Stimulated activated naive CD8-positive, alpha-beta T cell treated with anti-CD3 and anti-CD28 coated beads, Interleukin-15, amount 100 ng/mL, for 72 hours (primary cell): ENCODE measurements at regions not wholly inside any gene's neighbourhood (a gene's known extent, or its start where the extent isn't known, plus 50 kb on each side); places are given as distances from the start of the nearest gene placed in this dataset.

Source experiments
- ATAC-seq: fragments of 150-1000 bp; cut with Tn5 transposase; 2 replicates; pipeline ENCODE4 v1.10.0; 2021; ENCODE audit warnings: mild to moderate bottlenecking, moderate library complexity
- DNase-seq, 2 donors: peaks; one replicate each; pipeline ENCODE4 v3.0.0; 2021 to 2022
- H3K27ac Mint-ChIP-seq, 2 donors: one replicate each; pipeline ENCODE4 v1.8.0; 2022; ENCODE audit warnings: mild to moderate bottlenecking in 2 of 2, mixed read lengths in 2 of 2, moderate library complexity in 2 of 2
- H3K27me3 Mint-ChIP-seq: one replicate; pipeline ENCODE4 v1.8.0; 2022; ENCODE audit warnings: mixed read lengths
- H3K4me1 Mint-ChIP-seq: one replicate; pipeline ENCODE4 v1.8.0; 2022; ENCODE audit warnings: mild to moderate bottlenecking, mixed read lengths
- H3K4me3 Mint-ChIP-seq, 2 donors: one replicate each; pipeline ENCODE4 v1.8.0; 2022; ENCODE audit warnings: mild to moderate bottlenecking in 2 of 2, mixed read lengths in 2 of 2, moderate library complexity in 1 of 2
- H3K9me3 Mint-ChIP-seq, 2 donors: one replicate each; pipeline ENCODE4 v1.8.0; 2022; ENCODE audit warnings: mixed read lengths in 2 of 2

DNA sequence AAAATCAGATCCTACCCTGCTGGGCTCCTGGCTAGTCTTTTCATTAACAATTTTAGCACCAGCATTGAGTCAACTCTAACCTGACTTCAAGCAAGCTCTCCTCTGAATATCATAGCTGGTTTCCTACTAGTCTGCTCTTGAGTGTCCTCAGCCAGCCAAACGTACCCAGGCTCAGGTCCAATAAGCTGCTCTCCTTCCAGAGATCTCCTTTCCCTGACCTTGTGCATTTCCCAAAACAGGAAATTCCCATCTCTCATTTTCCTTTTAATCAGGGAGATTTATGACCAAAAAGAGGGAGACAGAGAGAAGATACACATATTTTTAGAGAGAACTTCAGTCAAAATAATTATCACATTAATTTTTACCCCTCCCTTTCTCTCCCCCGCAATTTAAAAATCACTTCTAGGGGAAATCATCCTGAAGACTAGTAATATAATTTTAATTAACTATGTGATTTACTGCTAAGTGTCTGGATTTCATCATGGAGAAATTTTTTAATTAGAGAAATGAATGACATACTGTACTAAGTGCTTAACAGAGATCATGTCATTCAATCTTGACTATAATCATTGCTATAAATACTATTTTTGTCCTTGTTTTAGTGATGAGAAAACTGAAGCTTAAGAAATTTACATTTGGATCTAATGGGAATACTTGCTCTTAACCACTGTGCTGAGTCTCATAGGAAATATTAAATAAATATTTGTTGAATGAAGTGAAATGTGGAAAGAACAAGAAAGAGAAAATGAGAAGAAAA is 421.7 kb upstream of the INTU start:
- no peaks in the 10 kb centered on the region for H3K4me1 Mint-ChIP-seq
- H3K9me3 Mint-ChIP-seq = peaks cover 0 to 23% of the 10 kb centered on the region in 2 donors
- H3K27me3 Mint-ChIP-seq = no peaks in the 10 kb centered on the region
- DNase-seq (no peak), ATAC-seq (no peak)
- no peak overlapping the region for H3K27ac Mint-ChIP-seq
- no peak overlapping the region for H3K4me3 Mint-ChIP-seq

DNA sequence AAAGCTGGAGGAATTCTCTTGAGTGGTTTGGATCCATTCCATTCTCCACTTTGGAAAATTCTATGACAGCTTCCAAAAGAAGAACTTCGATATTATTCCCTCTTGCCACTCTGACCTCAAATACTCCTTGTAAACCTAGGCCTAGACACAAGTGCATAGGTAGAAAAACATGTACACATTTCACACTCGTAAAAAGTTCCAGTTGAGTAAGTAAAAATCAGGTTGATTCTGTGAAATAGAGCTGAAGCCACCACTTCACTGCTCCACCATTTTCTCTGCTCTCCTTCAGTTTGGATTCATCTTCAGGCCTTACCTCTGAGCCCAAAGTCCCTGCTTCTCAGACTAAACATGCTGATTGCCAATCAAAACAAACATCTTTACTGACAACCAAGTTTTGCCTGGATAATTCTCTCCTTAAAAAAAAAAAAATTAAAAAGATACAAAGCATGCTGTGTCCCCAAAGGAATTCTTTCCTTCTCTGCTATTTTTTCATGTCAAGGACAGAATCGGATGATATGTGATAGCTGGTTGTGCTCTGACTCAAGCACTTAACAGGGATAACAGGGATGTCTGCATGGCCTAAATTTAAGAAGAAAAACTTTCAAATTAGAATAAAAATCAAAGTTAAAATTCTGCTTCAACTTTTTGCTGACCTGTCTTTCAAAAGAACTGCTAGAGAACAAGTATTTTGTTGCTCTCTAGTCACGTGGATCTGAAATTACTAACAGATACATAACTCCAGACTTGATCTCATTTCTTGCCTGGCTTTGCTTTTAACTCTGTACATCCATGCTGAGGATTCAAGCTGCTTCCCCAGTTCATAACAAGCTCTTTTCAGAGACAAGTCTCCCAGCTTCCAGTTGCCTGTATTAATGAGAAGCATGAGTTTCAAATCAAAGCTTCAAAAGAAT is 420.9 kb upstream of the INTU start:
- H3K27me3 Mint-ChIP-seq = no peaks in the 10 kb centered on the region
- DNase-seq = no peak
- no peak overlapping the region for H3K27ac Mint-ChIP-seq
- H3K4me1 Mint-ChIP-seq = no peaks in the 10 kb centered on the region
- H3K4me3 Mint-ChIP-seq = no peak overlapping the region
- ATAC-seq = no peak
- peaks cover 0 to 28% of the 10 kb centered on the region in 2 donors for H3K9me3 Mint-ChIP-seq

DNA sequence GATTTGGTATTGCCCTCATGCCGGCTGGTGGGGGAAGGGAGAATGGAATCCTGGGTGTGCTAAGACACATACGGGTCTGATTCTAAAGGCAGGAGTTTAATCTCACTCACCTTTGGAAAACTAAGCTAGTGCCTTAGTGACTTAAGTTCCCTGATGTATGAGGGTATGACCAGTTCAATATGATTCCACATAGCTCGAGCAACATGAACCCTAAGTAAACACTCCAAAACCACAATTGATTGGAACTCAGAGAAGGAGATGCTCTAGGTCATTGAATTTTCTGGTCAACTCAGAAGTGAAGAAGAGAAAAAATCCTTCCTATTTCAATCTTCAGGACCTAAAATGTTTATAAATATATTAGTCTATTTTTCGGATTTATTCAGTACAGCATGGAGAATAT is 420.1 kb upstream of the INTU start:
- Mint-ChIP-seq H3K9me3 (peaks cover 0 to 29% of the 10 kb centered on the region in 2 donors), H3K27ac (no peak overlapping the region), H3K27me3 (no peaks in the 10 kb centered on the region), H3K4me3 (no peak overlapping the region), H3K4me1 (no peaks in the 10 kb centered on the region)
- ATAC-seq (no peak), DNase-seq (no peak)

DNA sequence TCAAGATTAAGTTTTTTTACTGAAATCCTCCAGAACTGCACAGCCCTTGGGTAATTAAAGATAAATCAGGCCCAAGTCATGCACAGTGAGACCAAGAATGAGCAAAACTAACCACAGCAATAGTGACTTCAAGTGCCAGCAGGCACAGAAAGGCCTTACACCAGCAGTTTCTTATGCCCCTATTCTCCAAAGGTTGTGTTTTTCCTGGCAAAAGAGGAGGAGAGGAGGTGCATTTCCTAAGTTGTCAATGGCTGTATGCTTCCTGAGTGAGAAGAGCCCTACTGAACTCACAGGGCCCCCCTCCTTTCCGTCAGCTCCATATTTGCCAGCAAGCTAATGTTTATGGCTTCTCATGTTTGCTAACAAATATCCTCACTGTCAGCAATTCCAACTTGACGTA is 418.7 kb upstream of the INTU start:
- Mint-ChIP-seq H3K9me3 (peaks cover 0 to 26% of the 10 kb centered on the region in 2 donors), H3K4me1 (no peaks in the 10 kb centered on the region), H3K4me3 (no peak overlapping the region), H3K27me3 (no peaks in the 10 kb centered on the region), H3K27ac (no peak overlapping the region)
- no peak for DNase-seq
- ATAC-seq = no peak

DNA sequence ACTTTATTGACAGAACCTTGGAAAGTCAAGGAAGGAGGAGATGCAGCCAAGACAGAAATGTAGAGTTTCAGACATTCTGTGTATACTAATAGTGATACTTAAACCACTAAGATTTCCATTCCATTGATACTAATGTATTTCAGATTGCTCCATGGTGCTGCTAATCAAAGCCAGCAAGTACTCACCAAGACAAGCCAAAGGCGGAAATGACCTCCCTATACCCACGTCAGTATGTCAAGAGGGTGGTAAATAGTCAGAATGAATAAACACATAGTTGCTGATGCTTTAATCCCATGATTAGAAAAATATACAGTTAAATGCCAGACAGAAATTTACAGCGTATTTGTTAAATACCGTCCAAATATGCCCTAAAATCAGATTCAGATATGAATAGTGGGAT is 417.8 kb upstream of the INTU start:
- ATAC-seq = no peak
- Mint-ChIP-seq H3K27me3 (no peaks in the 10 kb centered on the region), H3K27ac (no peak overlapping the region), H3K4me3 (no peak overlapping the region), H3K4me1 (no peaks in the 10 kb centered on the region), H3K9me3 (peaks cover 0 to 22% of the 10 kb centered on the region in 2 donors)
- no peak for DNase-seq

DNA sequence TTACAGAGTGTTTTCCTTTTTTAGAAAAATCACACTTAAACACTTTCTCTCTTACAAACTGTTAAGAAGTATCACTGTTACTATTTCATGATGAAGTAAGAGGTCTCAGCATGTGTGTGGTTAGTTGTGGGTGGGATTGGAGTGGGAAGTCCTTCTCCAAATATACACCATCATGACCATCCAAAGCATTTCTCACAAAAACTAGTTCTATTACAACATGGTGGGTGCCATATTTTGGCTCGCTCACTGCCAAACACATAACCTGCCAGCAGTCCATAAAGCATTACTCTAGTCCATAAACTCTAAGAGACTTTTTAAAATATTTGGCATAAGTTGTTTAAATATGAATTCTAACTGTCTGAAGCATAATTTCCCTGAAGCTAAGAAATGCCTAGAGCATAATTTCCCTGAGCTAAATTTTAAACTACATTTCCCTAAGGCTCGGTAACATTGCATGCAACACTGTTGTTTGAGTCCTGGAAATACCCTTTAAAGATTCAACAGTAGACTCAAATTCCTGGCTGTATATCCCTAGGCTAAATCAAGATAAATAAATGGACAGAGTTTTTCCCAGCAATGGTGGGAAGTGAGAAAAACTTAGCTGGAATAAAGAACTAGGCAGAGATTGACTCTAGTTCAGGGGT is 415.0 kb upstream of the INTU start:
- no peaks in the 10 kb centered on the region for H3K4me1 Mint-ChIP-seq
- H3K4me3 Mint-ChIP-seq = no peak overlapping the region
- no peak for DNase-seq
- no peak overlapping the region for H3K27ac Mint-ChIP-seq
- H3K27me3 Mint-ChIP-seq = no peaks in the 10 kb centered on the region
- ATAC-seq = no peak
- H3K9me3 Mint-ChIP-seq = peaks cover 0 to 26% of the 10 kb centered on the region in 2 donors

DNA sequence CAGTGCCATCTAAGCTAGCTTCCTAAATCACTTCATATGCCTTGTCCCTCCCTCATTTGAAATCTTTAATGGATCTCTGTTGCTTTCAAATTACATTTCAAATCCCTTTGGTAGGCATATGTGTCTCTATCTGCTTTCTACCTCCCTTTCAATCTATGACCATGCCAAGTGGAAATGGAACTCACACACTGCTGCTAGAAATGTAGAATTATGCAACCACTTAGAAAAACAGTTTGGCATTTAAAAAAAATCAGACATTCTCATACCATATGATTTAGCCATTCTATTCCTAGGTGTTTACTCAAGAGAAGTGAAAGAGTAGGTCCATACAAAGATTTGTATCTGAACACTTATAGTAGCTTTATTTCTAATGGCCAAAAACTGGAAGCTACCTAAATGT is 413.5 kb upstream of the INTU start:
- no peak for ATAC-seq
- H3K4me1 Mint-ChIP-seq = no peaks in the 10 kb centered on the region
- H3K27me3 Mint-ChIP-seq = no peaks in the 10 kb centered on the region
- no peak overlapping the region for H3K27ac Mint-ChIP-seq
- H3K9me3 Mint-ChIP-seq = peaks cover 14 to 31% of the 10 kb centered on the region in 2 donors
- no peak for DNase-seq
- no peak overlapping the region for H3K4me3 Mint-ChIP-seq

DNA sequence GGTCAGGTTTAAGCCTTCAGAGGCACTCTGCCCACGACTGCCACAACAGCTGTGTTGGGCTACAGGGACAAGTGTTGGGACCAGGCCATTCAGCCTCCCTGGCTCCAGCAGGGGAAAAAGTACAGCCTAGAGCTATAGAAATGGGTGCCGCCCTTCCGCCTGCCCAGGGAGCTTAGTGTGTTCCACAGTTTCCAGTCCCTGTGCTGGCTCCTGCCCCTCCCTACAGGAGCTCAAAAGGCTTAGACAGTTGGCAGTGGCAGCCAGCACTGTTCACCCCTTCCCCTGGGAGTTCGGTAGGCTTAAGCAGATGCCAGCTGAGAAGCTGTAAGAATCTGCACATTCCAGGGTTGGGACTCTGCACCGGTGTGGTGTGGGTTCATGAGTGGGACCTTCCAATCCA is 408.2 kb upstream of the INTU start:
- DNase-seq (no peak), ATAC-seq (no peak)
- Mint-ChIP-seq H3K4me3 (no peak overlapping the region), H3K27ac (no peak overlapping the region), H3K4me1 (no peaks in the 10 kb centered on the region), H3K9me3 (peaks cover 21 to 23% of the 10 kb centered on the region in 2 donors), H3K27me3 (no peaks in the 10 kb centered on the region)

DNA sequence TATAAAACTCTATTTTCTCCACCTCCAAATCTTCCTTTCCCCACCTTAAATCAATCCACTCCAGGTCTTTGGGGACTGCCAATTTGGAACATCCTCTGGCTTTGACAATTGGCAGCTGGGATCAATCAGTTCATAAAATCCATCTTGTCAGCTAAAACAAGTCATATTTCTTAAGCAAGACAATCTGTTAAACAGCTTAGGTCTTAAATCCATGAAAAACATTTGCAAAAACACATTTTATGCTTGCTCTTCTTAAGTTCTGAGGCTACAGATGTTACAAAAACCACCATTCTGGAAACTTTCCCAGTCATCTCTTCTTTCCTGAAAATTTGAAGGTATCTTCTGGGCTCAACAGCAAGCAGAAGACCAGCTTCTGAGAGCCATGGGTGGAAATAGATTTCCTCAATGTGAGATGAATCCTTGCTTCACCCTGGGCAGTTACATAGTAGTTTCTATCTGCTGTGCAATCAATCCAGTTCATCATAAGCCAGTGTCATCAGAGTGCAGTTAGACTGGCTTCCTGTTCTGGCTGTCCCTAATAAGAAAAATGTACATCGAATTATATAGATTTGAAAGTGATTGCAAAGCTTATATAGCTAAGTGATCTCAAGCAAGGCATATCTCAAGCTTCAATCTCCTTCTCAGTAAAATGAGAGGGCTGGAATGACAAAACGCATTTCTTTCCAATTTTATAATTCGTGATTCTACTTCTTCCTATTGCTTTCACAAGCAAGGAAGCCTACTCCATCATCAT is 402.7 kb upstream of the INTU start:
- no peak overlapping the region for H3K27ac Mint-ChIP-seq
- H3K27me3 Mint-ChIP-seq = no peaks in the 10 kb centered on the region
- no peak overlapping the region for H3K4me3 Mint-ChIP-seq
- DNase-seq = no peak
- H3K4me1 Mint-ChIP-seq = no peaks in the 10 kb centered on the region
- peaks cover 4 to 12% of the 10 kb centered on the region in 2 donors for H3K9me3 Mint-ChIP-seq
- no peak for ATAC-seq

DNA sequence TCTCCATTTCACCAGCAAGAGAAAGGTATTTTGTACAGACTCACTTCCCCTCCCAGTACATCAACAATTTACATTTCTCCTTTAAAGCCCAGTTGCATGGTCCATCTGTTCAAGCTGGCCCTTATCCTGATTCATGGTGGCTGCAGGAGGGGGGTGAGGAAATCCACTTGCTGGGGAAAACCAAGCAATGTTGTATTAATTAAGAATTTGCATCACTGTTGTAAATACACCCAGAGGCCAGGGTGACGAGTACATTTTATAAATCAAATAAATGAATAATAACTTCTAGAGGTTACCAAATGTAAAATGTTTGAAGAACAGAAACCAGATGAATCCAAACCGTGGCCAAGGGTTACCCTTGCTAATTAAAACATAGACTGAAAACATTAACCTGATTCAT is 395.9 kb upstream of the INTU start:
- Mint-ChIP-seq H3K4me1 (no peaks in the 10 kb centered on the region), H3K9me3 (no peaks in the 10 kb centered on the region), H3K4me3 (no peak overlapping the region), H3K27me3 (no peaks in the 10 kb centered on the region), H3K27ac (no peak overlapping the region)
- DNase-seq (no peak), ATAC-seq (no peak)

DNA sequence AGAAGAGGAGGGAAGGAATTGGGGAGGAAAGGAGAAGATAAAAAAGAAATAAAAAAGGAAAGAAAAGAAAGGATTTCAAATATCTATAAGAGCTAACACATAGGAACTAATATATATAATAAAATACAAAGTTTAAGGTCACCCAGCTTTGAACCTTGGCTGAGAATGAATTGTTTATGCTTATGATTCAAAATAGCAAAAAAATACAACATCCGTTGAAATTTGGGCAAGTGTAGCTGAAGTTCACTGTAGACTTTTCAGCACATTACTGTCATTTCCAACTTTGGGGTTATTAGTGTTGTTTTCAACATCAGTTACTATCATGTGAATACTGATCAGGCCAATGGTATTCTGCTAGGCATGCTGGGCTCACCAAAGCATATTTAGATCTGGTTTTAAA is 395.2 kb upstream of the INTU start:
- no peak overlapping the region for H3K4me3 Mint-ChIP-seq
- DNase-seq = no peak

DNA sequence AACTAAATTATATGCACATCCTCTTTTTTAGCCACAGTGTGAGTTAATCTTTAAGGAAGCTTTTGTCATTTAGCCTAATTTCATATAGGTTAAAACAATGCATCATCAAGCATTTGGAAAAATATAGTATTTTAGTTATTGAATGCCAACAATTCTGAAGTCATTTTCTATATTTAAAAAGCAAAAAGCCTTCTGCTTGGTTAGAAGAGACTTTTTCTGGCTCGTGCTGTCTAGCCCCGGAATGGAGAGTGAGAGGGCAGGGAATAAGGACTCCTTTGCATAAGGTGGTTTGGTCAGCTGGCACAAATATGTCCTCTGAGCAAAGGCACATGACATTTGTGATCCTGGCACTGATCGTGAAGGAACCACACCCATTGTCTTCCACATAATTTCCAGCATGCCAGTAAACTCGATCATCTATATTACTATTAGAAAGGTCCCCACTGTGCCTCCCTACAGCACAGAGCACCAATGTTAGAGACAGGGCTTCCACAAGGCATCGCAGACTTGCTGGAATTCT is 393.7 kb upstream of the INTU start:
- no peak overlapping the region for H3K4me3 Mint-ChIP-seq
- ATAC-seq = no peak
- H3K9me3 Mint-ChIP-seq = no peaks in the 10 kb centered on the region

More for the DNA sequence above, 395.2 kb upstream of the INTU start:
- H3K4me1 Mint-ChIP-seq = no peaks in the 10 kb centered on the region
- H3K27me3 Mint-ChIP-seq = no peaks in the 10 kb centered on the region
- H3K9me3 Mint-ChIP-seq = no peaks in the 10 kb centered on the region
- H3K27ac Mint-ChIP-seq = peak overlapping the region in 1 of 2 donors; percentile 23
- ATAC-seq = no peak

DNA sequence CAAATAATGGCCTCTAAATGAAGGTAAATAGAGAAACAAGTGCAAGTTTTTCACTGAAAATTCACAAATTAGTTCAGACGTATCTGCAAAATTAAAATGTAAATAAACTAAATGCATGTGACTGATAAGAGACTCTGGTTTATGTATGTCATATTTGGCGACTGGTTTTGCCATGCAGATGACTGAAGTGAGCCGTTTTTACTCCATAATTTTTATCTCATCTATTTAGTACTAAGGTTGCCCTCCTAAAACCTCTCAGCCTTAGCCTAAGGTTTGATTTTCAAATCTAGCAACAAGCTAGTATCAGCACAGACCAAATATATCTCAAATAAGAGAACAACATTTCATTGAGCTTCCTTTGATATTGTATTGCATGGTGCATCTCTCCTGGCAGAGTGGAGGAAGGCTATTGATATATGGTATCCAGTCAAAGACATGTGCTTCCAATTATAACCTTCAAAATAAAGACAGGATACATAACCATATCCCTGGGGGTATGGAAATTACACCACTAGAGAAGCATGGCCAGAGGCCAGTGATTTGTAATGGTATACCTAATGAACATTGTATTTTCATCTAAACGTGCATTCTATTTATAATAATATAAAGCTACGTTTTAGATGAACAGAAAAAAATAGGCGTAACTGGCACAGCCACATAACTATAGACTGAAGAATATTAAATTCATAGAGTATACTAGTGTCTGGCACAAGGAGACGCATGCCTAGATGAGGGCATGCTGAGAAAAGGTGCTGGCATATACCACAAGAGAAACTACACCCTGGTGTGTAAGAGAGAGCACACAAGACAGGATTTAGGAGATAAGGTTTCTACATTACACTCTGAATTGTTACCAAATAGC is 392.6 kb upstream of the INTU start:
- no peaks in the 10 kb centered on the region for H3K9me3 Mint-ChIP-seq
- H3K27me3 Mint-ChIP-seq = no peaks in the 10 kb centered on the region
- DNase-seq = no peak
- no peaks in the 10 kb centered on the region for H3K4me1 Mint-ChIP-seq
- no peak for ATAC-seq
- no peak overlapping the region for H3K27ac Mint-ChIP-seq
- H3K4me3 Mint-ChIP-seq = no peak overlapping the region

More for the DNA sequence above, 393.7 kb upstream of the INTU start:
- Mint-ChIP-seq H3K27me3 (no peaks in the 10 kb centered on the region), H3K27ac (no peak overlapping the region), H3K4me1 (no peaks in the 10 kb centered on the region)
- no peak for DNase-seq

DNA sequence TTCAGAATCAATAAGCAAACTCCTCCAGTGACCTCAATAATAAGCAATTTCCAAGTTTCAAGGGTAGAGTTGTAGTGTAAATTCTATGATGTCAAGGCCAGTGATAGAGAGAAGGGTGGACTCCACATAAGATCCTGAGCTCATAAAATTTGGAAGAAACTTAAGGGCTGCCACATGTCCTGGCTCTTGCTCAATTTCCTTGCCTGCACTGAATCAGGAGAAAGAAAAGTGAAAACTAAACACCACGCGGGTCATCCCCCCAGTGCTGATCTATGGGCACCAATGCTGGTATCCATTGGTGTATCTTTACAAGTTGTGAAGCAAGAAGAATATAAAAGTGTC is 392.0 kb upstream of the INTU start:
- DNase-seq (no peak), ATAC-seq (no peak)
- Mint-ChIP-seq H3K27me3 (no peaks in the 10 kb centered on the region), H3K27ac (no peak overlapping the region), H3K4me3 (no peak overlapping the region), H3K9me3 (no peaks in the 10 kb centered on the region), H3K4me1 (no peaks in the 10 kb centered on the region)
